GM12891 (cell line): ENCODE measurements at regions not wholly inside any gene's neighbourhood (a gene's known extent, or its start where the extent isn't known, plus 50 kb on each side); places are given as distances from the start of the nearest gene placed in this dataset.

ENCODE experiments used
- PAX5 ChIP-seq: IDR thresholded peaks from 2 replicates; pipeline ENCODE4 v1.6.1; 2011; ENCODE audit warnings: low read length, moderate library complexity, mild to moderate bottlenecking; ENCODE audit not compliant: insufficient read depth, severe bottlenecking
- POLR2A ChIP-seq: IDR thresholded peaks from 2 replicates; pipeline ENCODE4 v1.6.1; 2011; ENCODE audit warnings: low read depth, low read length, control low read depth
- POLR2AphosphoS5 ChIP-seq: IDR thresholded peaks from 2 replicates; pipeline ENCODE4 v1.6.1; 2011; ENCODE audit warnings: low read depth, low read length, control low read depth
- TAF1 ChIP-seq: IDR thresholded peaks from 2 replicates; pipeline ENCODE4 v1.6.1; 2011; ENCODE audit warnings: low read depth, low read length, control low read depth

DNA sequence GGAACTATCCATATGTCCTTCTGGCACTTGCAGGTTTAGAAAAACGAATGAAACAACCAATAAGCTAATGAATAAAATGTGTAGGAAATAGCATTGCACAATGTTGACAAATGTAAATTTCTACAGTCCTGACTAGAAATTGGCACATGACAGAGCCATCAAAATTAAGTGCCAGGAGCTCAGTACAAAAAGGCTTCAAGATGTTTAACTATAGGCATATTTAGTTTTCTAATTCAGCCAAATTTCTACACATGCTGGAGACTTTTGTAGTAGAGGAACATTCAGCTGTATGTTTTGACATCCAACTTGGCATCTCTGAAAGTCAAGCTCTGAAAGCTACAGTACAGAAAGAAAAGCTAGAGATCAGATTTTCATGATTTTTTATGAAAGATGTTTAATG lies 1999.4 kb upstream of the AGA start:
- TF ChIP-seq POLR2A (no peak), PAX5 (no peak), TAF1 (no peak), POLR2AphosphoS5 (no peak)
